ENCODE measurements at regions not wholly inside any gene's neighbourhood (a gene's known extent, or its start where the extent isn't known, plus 50 kb on each side); places are given as distances from the start of the nearest gene placed in this dataset.
A peak's percentile ranks its signal among the peaks of the same experiment; 100 is the strongest.

DNA sequence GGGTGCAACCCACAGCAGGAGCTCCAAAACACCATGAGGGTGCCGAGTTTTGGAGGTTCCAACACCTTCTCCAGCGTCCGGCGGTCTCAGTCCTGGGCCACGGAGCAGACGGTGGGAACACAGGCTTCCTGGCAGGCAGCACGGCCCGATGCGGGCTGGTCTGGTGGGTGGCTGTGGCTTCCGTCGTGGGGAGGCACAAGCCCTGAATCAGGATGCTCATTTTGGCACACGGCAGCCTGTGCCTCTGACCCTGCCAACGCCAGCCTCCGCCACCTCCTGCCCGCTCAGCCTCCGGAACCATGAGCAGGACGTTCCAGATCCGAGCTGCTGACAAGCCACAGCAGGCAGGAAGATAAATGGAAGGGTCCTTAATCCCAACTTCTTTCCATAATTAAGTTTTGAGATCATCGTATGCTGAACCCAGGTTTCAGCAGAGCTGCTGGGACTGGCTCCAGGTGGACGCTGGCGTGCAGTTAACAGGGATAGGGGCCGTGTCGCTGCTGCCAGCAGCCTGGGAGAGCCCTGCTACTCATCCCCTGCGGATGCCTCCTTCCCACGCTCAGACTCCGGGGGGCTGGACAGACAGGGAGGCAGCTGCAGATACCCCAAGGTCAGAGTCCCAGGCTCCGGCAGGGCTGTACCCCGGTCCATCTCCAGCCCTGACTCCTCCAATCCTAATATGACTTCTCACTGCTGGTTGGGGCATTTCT, 136.6 kb downstream of the ENGASE start:
- DNase-seq (ENCODE audit: low spot score) (no peak), ATAC-seq (no peak)
- Mint-ChIP-seq H3K36me3 (no peaks in the 10 kb centered on the region), H3K27me3 (ENCODE audit: low read depth) (no peaks in the 10 kb centered on the region), H3K4me1 (peaks cover 48% of the 10 kb centered on the region), H3K4me3 (no peak overlapping the region), H3K9me3 (no peaks in the 10 kb centered on the region), H3K27ac (peak overlapping the region; percentile 72; the same call in 1 of the 2 replicates)
- POLR2A ChIA-PET, result no interaction called here
- CTCF ChIA-PET, result interaction anchor here (0.9 to 1.0 kb wide), 2 partner anchors 177 to 190 kb away, joined by 3 to 4 read pairs; no protein-coding TSS in a partner anchor
- TF ChIP-seq NR1H2 (CRISPR knock-in tag; IDR thresholded peaks at IDR 0.05) (no peak), SP1 (CRISPR knock-in tag; conservative IDR thresholded peaks at IDR 0.05) (no peak), EMX1 (CRISPR knock-in tag; IDR thresholded peaks at IDR 0.05) (no peak), PRRX2 (CRISPR knock-in tag; IDR thresholded peaks at IDR 0.05) (no peak)
- TF ChIP-seq, protein P1, sequence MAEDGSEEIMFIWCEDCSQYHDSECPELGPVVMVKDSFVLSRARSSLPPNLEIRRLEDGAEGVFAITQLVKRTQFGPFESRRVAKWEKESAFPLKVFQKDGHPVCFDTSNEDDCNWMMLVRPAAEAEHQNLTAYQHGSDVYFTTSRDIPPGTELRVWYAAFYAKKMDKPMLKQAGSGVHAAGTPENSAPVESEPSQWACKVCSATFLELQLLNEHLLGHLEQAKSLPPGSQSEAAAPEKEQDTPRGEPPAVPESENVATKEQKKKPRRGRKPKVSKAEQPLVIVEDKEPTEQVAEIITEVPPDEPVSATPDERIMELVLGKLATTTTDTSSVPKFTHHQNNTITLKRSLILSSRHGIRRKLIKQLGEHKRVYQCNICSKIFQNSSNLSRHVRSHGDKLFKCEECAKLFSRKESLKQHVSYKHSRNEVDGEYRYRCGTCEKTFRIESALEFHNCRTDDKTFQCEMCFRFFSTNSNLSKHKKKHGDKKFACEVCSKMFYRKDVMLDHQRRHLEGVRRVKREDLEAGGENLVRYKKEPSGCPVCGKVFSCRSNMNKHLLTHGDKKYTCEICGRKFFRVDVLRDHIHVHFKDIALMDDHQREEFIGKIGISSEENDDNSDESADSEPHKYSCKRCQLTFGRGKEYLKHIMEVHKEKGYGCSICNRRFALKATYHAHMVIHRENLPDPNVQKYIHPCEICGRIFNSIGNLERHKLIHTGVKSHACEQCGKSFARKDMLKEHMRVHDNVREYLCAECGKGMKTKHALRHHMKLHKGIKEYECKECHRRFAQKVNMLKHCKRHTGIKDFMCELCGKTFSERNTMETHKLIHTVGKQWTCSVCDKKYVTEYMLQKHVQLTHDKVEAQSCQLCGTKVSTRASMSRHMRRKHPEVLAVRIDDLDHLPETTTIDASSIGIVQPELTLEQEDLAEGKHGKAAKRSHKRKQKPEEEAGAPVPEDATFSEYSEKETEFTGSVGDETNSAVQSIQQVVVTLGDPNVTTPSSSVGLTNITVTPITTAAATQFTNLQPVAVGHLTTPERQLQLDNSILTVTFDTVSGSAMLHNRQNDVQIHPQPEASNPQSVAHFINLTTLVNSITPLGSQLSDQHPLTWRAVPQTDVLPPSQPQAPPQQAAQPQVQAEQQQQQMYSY (CRISPR knock-in tag; IDR thresholded peaks at IDR 0.05), result no peak
- TF ChIP-seq, protein P2, sequence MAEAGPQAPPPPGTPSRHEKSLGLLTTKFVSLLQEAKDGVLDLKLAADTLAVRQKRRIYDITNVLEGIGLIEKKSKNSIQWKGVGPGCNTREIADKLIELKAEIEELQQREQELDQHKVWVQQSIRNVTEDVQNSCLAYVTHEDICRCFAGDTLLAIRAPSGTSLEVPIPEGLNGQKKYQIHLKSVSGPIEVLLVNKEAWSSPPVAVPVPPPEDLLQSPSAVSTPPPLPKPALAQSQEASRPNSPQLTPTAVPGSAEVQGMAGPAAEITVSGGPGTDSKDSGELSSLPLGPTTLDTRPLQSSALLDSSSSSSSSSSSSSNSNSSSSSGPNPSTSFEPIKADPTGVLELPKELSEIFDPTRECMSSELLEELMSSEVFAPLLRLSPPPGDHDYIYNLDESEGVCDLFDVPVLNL (CRISPR knock-in tag; IDR thresholded peaks at IDR 0.05; ENCODE audit: borderline replicate concordance, low read depth), result no peak
- TF ChIP-seq, protein P3, sequence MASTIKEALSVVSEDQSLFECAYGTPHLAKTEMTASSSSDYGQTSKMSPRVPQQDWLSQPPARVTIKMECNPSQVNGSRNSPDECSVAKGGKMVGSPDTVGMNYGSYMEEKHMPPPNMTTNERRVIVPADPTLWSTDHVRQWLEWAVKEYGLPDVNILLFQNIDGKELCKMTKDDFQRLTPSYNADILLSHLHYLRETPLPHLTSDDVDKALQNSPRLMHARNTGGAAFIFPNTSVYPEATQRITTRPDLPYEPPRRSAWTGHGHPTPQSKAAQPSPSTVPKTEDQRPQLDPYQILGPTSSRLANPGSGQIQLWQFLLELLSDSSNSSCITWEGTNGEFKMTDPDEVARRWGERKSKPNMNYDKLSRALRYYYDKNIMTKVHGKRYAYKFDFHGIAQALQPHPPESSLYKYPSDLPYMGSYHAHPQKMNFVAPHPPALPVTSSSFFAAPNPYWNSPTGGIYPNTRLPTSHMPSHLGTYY (CRISPR knock-in tag; IDR thresholded peaks at IDR 0.05), result no peak
- TF ChIP-seq, protein P4, sequence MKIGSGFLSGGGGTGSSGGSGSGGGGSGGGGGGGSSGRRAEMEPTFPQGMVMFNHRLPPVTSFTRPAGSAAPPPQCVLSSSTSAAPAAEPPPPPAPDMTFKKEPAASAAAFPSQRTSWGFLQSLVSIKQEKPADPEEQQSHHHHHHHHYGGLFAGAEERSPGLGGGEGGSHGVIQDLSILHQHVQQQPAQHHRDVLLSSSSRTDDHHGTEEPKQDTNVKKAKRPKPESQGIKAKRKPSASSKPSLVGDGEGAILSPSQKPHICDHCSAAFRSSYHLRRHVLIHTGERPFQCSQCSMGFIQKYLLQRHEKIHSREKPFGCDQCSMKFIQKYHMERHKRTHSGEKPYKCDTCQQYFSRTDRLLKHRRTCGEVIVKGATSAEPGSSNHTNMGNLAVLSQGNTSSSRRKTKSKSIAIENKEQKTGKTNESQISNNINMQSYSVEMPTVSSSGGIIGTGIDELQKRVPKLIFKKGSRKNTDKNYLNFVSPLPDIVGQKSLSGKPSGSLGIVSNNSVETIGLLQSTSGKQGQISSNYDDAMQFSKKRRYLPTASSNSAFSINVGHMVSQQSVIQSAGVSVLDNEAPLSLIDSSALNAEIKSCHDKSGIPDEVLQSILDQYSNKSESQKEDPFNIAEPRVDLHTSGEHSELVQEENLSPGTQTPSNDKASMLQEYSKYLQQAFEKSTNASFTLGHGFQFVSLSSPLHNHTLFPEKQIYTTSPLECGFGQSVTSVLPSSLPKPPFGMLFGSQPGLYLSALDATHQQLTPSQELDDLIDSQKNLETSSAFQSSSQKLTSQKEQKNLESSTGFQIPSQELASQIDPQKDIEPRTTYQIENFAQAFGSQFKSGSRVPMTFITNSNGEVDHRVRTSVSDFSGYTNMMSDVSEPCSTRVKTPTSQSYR (CRISPR knock-in tag; IDR thresholded peaks at IDR 0.05), result no peak

DNA sequence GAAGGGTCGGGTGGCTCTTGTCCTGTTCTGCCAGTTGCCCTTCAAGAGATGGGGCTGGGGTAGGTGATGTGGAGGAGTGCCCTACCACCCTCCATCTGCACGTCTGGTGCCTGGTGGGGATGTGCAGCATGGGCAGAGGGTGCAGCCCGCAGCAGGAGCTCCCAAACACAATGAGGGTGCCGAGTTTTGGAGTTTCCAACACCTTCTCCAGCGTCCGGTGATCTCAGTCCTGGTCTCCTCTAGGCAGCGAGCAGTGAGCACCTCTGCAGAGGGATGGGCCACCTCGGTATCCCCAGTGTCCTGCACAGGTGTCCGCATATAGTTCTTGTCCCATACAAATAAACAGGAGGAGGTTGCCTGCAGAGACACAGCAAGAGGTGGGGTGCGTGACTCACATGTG, 136.0 kb downstream of the ENGASE start:
- peaks cover 48% of the 10 kb centered on the region for H3K4me1 Mint-ChIP-seq
- H3K9me3 Mint-ChIP-seq, result no peaks in the 10 kb centered on the region
- no peaks in the 10 kb centered on the region for H3K27me3 Mint-ChIP-seq (ENCODE audit: low read depth)
- no peak overlapping the region for H3K27ac Mint-ChIP-seq
- H3K4me3 Mint-ChIP-seq, result no peak overlapping the region
- POLR2A ChIA-PET, result no interaction called here
- ATAC-seq, result no peak
- TF ChIP-seq KAT7 (CRISPR knock-in tag; IDR thresholded peaks at IDR 0.05; ENCODE audit: borderline replicate concordance) (no peak), MXD4 (CRISPR knock-in tag; IDR thresholded peaks at IDR 0.05; ENCODE audit: borderline replicate concordance) (no peak), ZNF121 (CRISPR knock-in tag; IDR thresholded peaks at IDR 0.05) (no peak)
- TF ChIP-seq, protein P1 (CRISPR knock-in tag; IDR thresholded peaks at IDR 0.05), result no peak
- TF ChIP-seq, protein P5, sequence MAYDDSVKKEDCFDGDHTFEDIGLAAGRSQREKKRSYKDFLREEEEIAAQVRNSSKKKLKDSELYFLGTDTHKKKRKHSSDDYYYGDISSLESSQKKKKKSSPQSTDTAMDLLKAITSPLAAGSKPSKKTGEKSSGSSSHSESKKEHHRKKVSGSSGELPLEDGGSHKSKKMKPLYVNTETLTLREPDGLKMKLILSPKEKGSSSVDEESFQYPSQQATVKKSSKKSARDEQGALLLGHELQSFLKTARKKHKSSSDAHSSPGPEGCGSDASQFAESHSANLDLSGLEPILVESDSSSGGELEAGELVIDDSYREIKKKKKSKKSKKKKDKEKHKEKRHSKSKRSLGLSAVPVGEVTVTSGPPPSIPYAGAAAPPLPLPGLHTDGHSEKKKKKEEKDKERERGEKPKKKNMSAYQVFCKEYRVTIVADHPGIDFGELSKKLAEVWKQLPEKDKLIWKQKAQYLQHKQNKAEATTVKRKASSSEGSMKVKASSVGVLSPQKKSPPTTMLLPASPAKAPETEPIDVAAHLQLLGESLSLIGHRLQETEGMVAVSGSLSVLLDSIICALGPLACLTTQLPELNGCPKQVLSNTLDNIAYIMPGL (CRISPR knock-in tag; IDR thresholded peaks at IDR 0.05), result no peak
- DNase-seq (ENCODE audit: low spot score), result no peak
- no peaks in the 10 kb centered on the region for H3K36me3 Mint-ChIP-seq
- CTCF ChIA-PET, result interaction anchor here (1.0 kb wide), 1 partner anchor 190 kb away, joined by 3 read pairs; no protein-coding TSS in a partner anchor

Measured in WTC11 (cell line).